H9 (cell line): ENCODE measurements at regions not wholly inside any gene's neighbourhood (a gene's known extent, or its start where the extent isn't known, plus 50 kb on each side); places are given as distances from the start of the nearest gene placed in this dataset.

Source experiments
- DNase-seq: peaks from one replicate; pipeline ENCODE4 v3.0.0-alpha.2; 2017
- H2AFZ ChIP-seq: one replicate; pipeline ENCODE4 v1.6.1; 2013; ENCODE audit warnings: mild to moderate bottlenecking, low read length, control low read depth, moderate library complexity
- H2AK5ac ChIP-seq: 2 replicates; pipeline ENCODE4 v1.6.1; 2013; ENCODE audit warnings: low read length, control low read depth, mixed read lengths; ENCODE audit not compliant: insufficient read length
- H2BK120ac ChIP-seq: one replicate; pipeline ENCODE4 v1.6.1; 2013; ENCODE audit warnings: low read depth, mild to moderate bottlenecking, low read length, control low read depth, inconsistent platforms; ENCODE audit not compliant: poor library complexity, severe bottlenecking
- H2BK12ac ChIP-seq: 2 replicates; pipeline ENCODE4 v1.6.1; 2013; ENCODE audit warnings: low read length, control low read depth, mixed read lengths, low read depth; ENCODE audit not compliant: insufficient read length
- H2BK15ac ChIP-seq: 2 replicates; pipeline ENCODE4 v1.6.1; 2013; ENCODE audit warnings: low read depth, low read length, control low read depth
- H2BK20ac ChIP-seq: one replicate; pipeline ENCODE4 v1.6.1; 2013; ENCODE audit warnings: low read depth, mild to moderate bottlenecking, low read length, control low read depth, inconsistent platforms; ENCODE audit not compliant: poor library complexity, severe bottlenecking
- H2BK5ac ChIP-seq: 2 replicates; pipeline ENCODE4 v1.6.1; 2013; ENCODE audit warnings: low read length, control low read depth, mixed read lengths; ENCODE audit not compliant: insufficient read length
- H3K14ac ChIP-seq: 2 replicates; pipeline ENCODE4 v1.6.1; 2013; ENCODE audit warnings: low read length, control low read depth; ENCODE audit not compliant: insufficient read depth
- H3K18ac ChIP-seq: 2 replicates; pipeline ENCODE4 v1.6.1; 2013; ENCODE audit warnings: low read depth, mild to moderate bottlenecking, mixed read lengths, low read length, control low read depth; ENCODE audit not compliant: insufficient read length
- H3K23ac ChIP-seq: 2 replicates; pipeline ENCODE4 v1.6.1; 2013; ENCODE audit warnings: low read length, control low read depth, mixed read lengths, low read depth; ENCODE audit not compliant: insufficient read length
- H3K23me2 ChIP-seq: 2 replicates; pipeline ENCODE4 v1.6.1; 2013; ENCODE audit warnings: low read depth, mild to moderate bottlenecking, mixed read lengths, low read length, control low read depth; ENCODE audit not compliant: insufficient read length, poor library complexity, severe bottlenecking
- H3K27ac ChIP-seq: 2 replicates; pipeline ENCODE4 v1.5.1; 2013; ENCODE audit warnings: low read length, control low read depth, mixed read lengths, low read depth; ENCODE audit not compliant: insufficient read length
- H3K27me3 ChIP-seq: 2 replicates; pipeline ENCODE4 v1.6.1; 2013; ENCODE audit warnings: low read length, control low read depth, inconsistent platforms; ENCODE audit not compliant: insufficient read depth
- H3K4ac ChIP-seq: 2 replicates; pipeline ENCODE4 v1.6.1; 2013; ENCODE audit warnings: low read depth, mild to moderate bottlenecking, control low read depth, inconsistent platforms, low read length, moderate library complexity
- H3K4me1 ChIP-seq: 2 replicates; pipeline ENCODE4 v1.6.1; 2013; ENCODE audit warnings: low read length, control low read depth, inconsistent platforms; ENCODE audit not compliant: insufficient read depth
- H3K4me2 ChIP-seq: 2 replicates; pipeline ENCODE4 v1.6.1; 2013; ENCODE audit warnings: low read length, control low read depth, mixed read lengths; ENCODE audit not compliant: insufficient read length, insufficient read depth
- H3K56ac ChIP-seq: 2 replicates; pipeline ENCODE4 v1.6.1; 2013; ENCODE audit warnings: low read depth, mild to moderate bottlenecking, mixed read lengths, low read length, control low read depth; ENCODE audit not compliant: insufficient read length
- H3K79me1 ChIP-seq: 2 replicates; pipeline ENCODE4 v1.6.1; 2013; ENCODE audit warnings: low read depth, mild to moderate bottlenecking, moderate library complexity, low read length, control low read depth, inconsistent platforms; ENCODE audit not compliant: insufficient read depth, poor library complexity, severe bottlenecking
- H3K79me2 ChIP-seq: 2 replicates; pipeline ENCODE4 v1.6.1; 2013; ENCODE audit warnings: low read length, control low read depth, inconsistent platforms; ENCODE audit not compliant: insufficient read depth
- H3K9ac ChIP-seq: 2 replicates; pipeline ENCODE4 v1.6.1; 2013; ENCODE audit warnings: low read length, control low read depth, mixed read lengths; ENCODE audit not compliant: insufficient read length; ENCODE audit errors: extremely low read depth
- H3K9me3 ChIP-seq: one replicate; pipeline ENCODE4 v1.6.1; 2013; ENCODE audit warnings: low read depth, low read length, inconsistent platforms; ENCODE audit not compliant: control insufficient read depth
- H3T11ph ChIP-seq: one replicate; pipeline ENCODE4 v1.6.1; 2013; ENCODE audit warnings: mild to moderate bottlenecking, low read length, control low read depth, inconsistent platforms
- H4K20me1 ChIP-seq: one replicate; pipeline ENCODE4 v1.6.1; 2013; ENCODE audit not compliant: control insufficient read depth, insufficient read length, insufficient read depth
- H4K5ac ChIP-seq: 2 replicates; pipeline ENCODE4 v1.6.1; 2013; ENCODE audit warnings: low read depth, mild to moderate bottlenecking, mixed read lengths, low read length, control low read depth; ENCODE audit not compliant: insufficient read length
- H4K8ac ChIP-seq: replicated peaks from 2 replicates; pipeline ENCODE4 v1.6.1; 2013; ENCODE audit warnings: low read length, control low read depth, mixed read lengths, low read depth; ENCODE audit not compliant: insufficient read length
- H4K91ac ChIP-seq: 2 replicates; pipeline ENCODE4 v1.6.1; 2013; ENCODE audit warnings: low read depth, mild to moderate bottlenecking, moderate library complexity, mixed read lengths, low read length, control low read depth; ENCODE audit not compliant: insufficient read length
- H3K27ac Mint-ChIP-seq, 3 experiments: 2 replicates in 2 of 3; 3 replicates in 1 of 3; pipeline ENCODE4 v1.8.0; 2020 to 2021; ENCODE audit warnings: mixed read lengths in 3 of 3, mild to moderate bottlenecking in 1 of 3, moderate library complexity in 1 of 3
- H3K27me3 Mint-ChIP-seq: 2 replicates; pipeline ENCODE4 v1.8.0; 2021; ENCODE audit warnings: low read depth, mild to moderate bottlenecking, moderate library complexity, mixed read lengths
- H3K36me3 Mint-ChIP-seq, 3 experiments: 2 replicates in 2 of 3; 3 replicates in 1 of 3; pipeline ENCODE4 v1.8.0; 2020 to 2021; ENCODE audit warnings: low read depth in 3 of 3, mixed read lengths in 3 of 3; ENCODE audit not compliant: insufficient read depth in 1 of 3
- H3K4me1 Mint-ChIP-seq, 2 experiments: 2 replicates each; pipeline ENCODE4 v1.8.0; 2020; ENCODE audit warnings: mixed read lengths in 2 of 2
- H3K4me3 Mint-ChIP-seq, 2 experiments: 2 replicates in 1 of 2; 3 replicates in 1 of 2; pipeline ENCODE4 v1.8.0; 2020 to 2021; ENCODE audit warnings: mild to moderate bottlenecking in 2 of 2, mixed read lengths in 2 of 2, moderate library complexity in 1 of 2
- H3K9me3 Mint-ChIP-seq, 2 experiments: 2 replicates in 1 of 2; 3 replicates in 1 of 2; pipeline ENCODE4 v1.8.0; 2020; ENCODE audit warnings: mild to moderate bottlenecking in 2 of 2, mixed read lengths in 2 of 2, moderate library complexity in 1 of 2
- WGBS: extraction: QIAGEN DNeasy Blood & Tissue Kit; methylation state at CpG from one replicate; pipeline ENCODE4 v1.1.7; 2013; ENCODE audit warnings: missing lambda C conversion rate, low lambda C conversion rate, mixed read lengths; ENCODE audit not compliant: insufficient read length; ENCODE audit errors: extremely low coverage; 5-methylcytosine and 5-hydroxymethylcytosine counted together
- TF ChIP-seq, protein P1 (sequence below): fragments of 200-600 bp; sonication (generic); conservative IDR thresholded peaks from 3 replicates; pipeline ENCODE4 v1.8.0; 2021; ENCODE audit warnings: antibody characterized with exemption, mild to moderate bottlenecking

DNA sequence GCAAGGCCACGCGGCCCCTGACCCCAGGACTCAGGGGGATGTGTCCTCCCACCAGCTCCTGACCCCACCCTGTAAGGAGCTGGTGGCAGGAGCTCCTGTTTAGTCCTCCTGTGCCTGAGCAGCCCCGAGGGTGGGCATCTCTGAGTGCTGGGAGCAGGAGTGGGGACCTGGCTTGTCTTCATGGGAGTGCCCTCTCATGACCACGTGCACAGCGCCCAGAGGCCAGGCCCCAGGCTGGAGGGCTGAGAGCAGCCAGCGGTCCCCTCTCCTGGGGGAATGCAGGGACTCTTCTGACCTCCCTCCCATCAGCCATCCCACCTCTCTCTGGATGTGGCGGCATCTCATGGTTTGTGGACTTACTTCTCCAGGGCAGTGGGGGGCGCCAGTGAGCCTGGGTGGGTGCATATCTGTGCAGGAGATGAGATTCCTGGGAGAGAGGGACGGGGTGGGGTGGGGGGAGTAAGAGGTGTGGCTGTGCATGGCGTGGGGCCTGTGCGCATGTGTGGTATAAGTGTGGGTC lies 205.6 kb downstream of the TBC1D2B start:
- Histone ChIP-seq H3K56ac (no peak overlapping the region), H2AK5ac (no peak overlapping the region), H4K91ac (no peak overlapping the region), H2AFZ (no peak overlapping the region), H3K9me3 (no peaks in the 10 kb centered on the region), H3K9ac (no peak overlapping the region), H3K14ac (no peak overlapping the region; the same call in 1 of the 2 replicates), H3K18ac (no peak overlapping the region), H2BK20ac (no peak overlapping the region), H2BK120ac (no peak overlapping the region), H4K5ac (no peak overlapping the region), H3K4me2 (no peak overlapping the region), H3T11ph (no peak overlapping the region), H2BK5ac (no peak overlapping the region), H4K8ac (no peak overlapping the region), H3K79me2 (no peaks in the 10 kb centered on the region), H2BK12ac (no peak overlapping the region), H3K79me1 (no peaks in the 10 kb centered on the region), H4K20me1 (no peaks in the 10 kb centered on the region), H3K27ac (no peak overlapping the region), H3K23me2 (no peaks in the 10 kb centered on the region), H3K4ac (no peak overlapping the region), H3K4me1 (no peaks in the 10 kb centered on the region), H3K27me3 (no peaks in the 10 kb centered on the region), H2BK15ac (no peak overlapping the region), H3K23ac (no peak overlapping the region)
- Mint-ChIP-seq H3K36me3 (no peaks in the 10 kb centered on the region), H3K27ac (no peak overlapping the region), H3K4me1 (peaks cover 3 to 14% of the 10 kb centered on the region in 2 experiments; a peak in 3 of 4 replicates), H3K4me3 (no peak overlapping the region), H3K9me3 (no peaks in the 10 kb centered on the region), H3K27me3 (peaks cover 19% of the 10 kb centered on the region)
- peak; percentile 52 for DNase-seq
- TF ChIP-seq, protein P1, sequence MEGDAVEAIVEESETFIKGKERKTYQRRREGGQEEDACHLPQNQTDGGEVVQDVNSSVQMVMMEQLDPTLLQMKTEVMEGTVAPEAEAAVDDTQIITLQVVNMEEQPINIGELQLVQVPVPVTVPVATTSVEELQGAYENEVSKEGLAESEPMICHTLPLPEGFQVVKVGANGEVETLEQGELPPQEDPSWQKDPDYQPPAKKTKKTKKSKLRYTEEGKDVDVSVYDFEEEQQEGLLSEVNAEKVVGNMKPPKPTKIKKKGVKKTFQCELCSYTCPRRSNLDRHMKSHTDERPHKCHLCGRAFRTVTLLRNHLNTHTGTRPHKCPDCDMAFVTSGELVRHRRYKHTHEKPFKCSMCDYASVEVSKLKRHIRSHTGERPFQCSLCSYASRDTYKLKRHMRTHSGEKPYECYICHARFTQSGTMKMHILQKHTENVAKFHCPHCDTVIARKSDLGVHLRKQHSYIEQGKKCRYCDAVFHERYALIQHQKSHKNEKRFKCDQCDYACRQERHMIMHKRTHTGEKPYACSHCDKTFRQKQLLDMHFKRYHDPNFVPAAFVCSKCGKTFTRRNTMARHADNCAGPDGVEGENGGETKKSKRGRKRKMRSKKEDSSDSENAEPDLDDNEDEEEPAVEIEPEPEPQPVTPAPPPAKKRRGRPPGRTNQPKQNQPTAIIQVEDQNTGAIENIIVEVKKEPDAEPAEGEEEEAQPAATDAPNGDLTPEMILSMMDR: peak; percentile 57
- WGBS: no CpG with 5 or more reads among the region's 11 CpGs
